GM12865 (cell line): ENCODE measurements at regions not wholly inside any gene's neighbourhood (a gene's known extent, or its start where the extent isn't known, plus 50 kb on each side); places are given as distances from the start of the nearest gene placed in this dataset.

Experiments used
- DNase-seq: peaks from one replicate; pipeline ENCODE4 v3.0.0; 2010; ENCODE audit warnings: low read depth
- H3K4me3 ChIP-seq: 2 replicates; pipeline ENCODE4 v1.5.1; 2011; ENCODE audit warnings: mild to moderate bottlenecking, low read depth, low read length, control low read depth
- TF ChIP-seq, protein P1 (sequence below): IDR thresholded peaks from 2 replicates; pipeline ENCODE4 v1.5.1; 2011; ENCODE audit warnings: low read length, control low read depth, low read depth, inconsistent platforms; ENCODE audit not compliant: insufficient read depth; ENCODE audit errors: missing control alignments

DNA sequence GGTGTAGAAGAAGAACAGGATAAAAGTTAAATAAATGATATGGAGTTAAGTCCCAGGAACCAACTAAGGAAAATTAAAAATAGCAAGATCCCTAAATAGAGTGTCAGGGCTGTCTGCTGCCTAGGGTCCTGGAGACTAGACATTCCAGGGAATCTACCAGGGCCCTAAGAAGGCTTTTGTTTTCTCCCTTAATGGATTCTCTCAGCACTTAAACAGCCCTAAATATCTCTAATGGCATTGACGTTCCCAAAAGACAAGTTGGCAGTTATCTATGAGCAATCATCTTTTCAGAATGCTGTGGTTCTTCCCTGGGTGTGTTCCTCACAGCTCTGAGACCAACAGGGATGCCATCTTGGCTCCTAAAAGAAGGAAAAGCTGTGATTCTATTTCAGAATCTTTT, 616.3 kb downstream of the EPHA4 start:
- no peak overlapping the region for H3K4me3 ChIP-seq
- no peak for DNase-seq
- TF ChIP-seq, protein P1, sequence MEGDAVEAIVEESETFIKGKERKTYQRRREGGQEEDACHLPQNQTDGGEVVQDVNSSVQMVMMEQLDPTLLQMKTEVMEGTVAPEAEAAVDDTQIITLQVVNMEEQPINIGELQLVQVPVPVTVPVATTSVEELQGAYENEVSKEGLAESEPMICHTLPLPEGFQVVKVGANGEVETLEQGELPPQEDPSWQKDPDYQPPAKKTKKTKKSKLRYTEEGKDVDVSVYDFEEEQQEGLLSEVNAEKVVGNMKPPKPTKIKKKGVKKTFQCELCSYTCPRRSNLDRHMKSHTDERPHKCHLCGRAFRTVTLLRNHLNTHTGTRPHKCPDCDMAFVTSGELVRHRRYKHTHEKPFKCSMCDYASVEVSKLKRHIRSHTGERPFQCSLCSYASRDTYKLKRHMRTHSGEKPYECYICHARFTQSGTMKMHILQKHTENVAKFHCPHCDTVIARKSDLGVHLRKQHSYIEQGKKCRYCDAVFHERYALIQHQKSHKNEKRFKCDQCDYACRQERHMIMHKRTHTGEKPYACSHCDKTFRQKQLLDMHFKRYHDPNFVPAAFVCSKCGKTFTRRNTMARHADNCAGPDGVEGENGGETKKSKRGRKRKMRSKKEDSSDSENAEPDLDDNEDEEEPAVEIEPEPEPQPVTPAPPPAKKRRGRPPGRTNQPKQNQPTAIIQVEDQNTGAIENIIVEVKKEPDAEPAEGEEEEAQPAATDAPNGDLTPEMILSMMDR = no peak

DNA sequence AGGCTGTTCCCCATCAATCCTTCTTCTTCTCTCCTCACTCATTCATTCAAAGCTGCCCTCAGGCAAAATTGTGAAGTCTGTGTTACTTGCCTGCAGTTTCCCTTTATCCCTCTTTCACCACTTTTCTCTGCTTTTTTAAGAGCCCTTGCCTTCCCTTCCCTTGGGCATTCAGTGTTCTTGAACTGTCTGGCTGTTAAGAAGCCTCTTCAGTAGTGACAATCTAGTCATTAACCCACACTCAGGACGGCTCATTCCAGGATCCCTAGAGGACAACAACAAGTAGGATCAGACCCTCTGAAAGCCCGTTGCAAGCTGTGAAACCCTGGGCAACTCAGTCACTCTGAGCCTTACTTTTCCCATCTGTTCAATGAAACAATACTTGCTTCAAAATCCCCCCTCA, 615.7 kb downstream of the EPHA4 start:
- no peak for DNase-seq
- H3K4me3 ChIP-seq = no peak overlapping the region
- TF ChIP-seq, protein P1 = no peak

DNA sequence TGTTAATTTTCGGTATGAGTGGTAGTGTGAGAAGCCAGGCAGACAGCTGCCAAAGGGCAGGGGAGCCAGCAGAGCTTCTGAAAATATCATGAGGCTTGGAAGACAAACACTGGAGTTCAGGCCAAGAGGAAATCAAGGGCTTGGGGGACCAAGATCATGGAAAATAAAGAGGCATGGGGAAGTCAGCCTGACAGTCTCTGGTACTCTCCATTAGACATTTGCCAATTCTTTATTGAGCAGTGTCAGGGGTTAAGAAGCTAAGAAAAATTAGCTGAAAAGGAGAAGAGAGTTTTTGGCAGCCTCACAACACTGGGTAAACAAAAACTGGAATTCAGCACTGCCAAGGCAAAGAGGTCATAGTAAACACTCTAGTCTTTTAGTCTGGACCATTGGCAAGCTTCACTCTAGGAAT, 612.7 kb downstream of the EPHA4 start:
- no peak for DNase-seq
- no peak overlapping the region for H3K4me3 ChIP-seq
- TF ChIP-seq, protein P1 = no peak

DNA sequence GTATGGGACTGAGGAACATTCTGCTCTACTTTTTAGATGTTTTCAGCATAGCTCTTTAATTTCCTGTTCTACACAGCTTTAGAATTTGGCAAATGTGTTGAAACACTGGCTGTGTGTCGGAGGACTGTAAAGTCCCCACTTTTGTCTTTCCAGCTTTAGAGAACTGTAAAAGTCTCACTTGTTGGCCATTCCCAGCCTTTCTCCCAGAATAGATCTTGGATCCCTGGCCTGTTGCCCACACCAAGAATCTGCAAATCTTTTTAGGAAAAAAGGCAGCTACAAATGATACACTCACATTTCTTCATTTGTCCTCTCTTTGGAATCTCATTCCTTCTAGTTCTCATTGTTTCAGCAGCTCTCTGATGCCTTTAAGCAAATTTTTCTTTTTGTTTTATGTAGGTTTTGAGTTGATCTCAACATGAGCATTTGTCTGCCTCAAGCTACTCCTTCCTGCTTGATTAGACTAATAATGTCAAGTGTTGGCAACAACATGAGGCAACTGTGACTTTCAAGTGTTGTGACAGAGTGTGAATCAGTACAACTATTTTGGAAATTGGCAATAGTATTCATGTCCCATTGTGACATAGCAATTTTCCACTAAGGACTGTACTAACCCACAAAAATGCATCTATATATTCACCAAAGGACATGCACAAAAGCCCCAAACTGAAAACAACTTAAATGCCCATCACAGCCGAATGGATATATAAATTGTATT, 610.8 kb downstream of the EPHA4 start:
- TF ChIP-seq, protein P1 = no peak
- no peak for DNase-seq
- H3K4me3 ChIP-seq = no peak overlapping the region

- TF ChIP-seq, protein P1 = no peak
- no peak overlapping the region for H3K4me3 ChIP-seq
- no peak for DNase-seq
Observed at GRCh38 chr2:220962556-220962955, 609.5 kb downstream of the EPHA4 start.

DNA sequence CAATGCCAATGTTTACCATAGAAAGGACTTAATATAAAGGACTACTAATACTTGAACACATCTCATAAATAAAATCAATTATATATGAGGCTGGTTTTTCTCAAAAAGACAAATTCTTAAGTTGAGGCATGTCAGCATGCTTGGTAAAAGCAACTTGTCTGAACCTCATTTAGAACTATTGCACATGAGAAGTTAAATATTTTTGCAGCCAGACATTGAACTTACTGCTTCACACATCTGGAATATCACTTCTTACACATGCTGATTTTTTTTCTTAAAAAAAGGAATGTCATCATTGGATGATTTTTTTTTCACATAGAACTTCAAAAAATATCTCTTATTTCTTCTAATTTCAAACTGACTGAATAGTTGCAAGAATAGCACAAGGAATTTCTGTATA, 609.0 kb downstream of the EPHA4 start:
- DNase-seq = no peak
- no peak overlapping the region for H3K4me3 ChIP-seq
- TF ChIP-seq, protein P1 = no peak

DNA sequence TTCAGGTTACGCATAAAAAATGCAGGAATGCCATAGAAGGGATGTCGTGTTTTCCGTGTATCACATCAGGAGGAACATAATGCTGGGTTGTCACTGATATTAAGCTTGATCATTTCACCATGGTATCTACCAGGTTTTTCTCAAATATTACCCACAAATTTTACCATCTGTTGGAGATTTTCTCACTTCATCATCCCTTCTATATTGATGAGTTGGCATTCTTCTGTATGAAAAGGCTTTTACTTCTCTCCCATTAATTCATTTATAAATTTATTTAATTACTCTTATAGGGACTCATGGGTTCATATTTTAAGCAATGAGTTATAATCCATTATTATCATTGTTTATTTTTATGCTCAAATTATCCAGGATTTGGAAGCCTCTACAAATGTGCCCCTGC, 608.2 kb downstream of the EPHA4 start:
- TF ChIP-seq, protein P1 = no peak
- no peak for DNase-seq
- no peak overlapping the region for H3K4me3 ChIP-seq
